ENCODE measurements at regions not wholly inside any gene's neighbourhood (a gene's known extent, or its start where the extent isn't known, plus 50 kb on each side); places are given as distances from the start of the nearest gene placed in this dataset.
"Not testable (repeated sequence)": the region's sequence is repeated elsewhere in the genome, so short reads cannot be mapped to it uniquely, and the experiment has no call there.

- no peak for DNase-seq
These were observed 650.7 kb upstream of the GRID2 start for GRCh38 chr4:91653067-91653466.

- DNase-seq = no peak
These were observed 622.7 kb upstream of the GRID2 start for GRCh38 chr4:91681091-91681490.

GRCh38 chr4:91681544-91681943, 622.2 kb upstream of the GRID2 start:
- no peak for DNase-seq

- no peak for DNase-seq
These were observed 618.8 kb upstream of the GRID2 start for GRCh38 chr4:91684955-91685354.

- DNase-seq = no peak
These were observed 615.4 kb upstream of the GRID2 start for GRCh38 chr4:91688413-91688812.

- not testable (repeated sequence) for DNase-seq
These were observed 604.1 kb upstream of the GRID2 start for GRCh38 chr4:91699691-91700090.

GRCh38 chr4:91729851-91730250, 573.9 kb upstream of the GRID2 start:
- no peak for DNase-seq

- DNase-seq = no peak
These were observed 569.1 kb upstream of the GRID2 start for GRCh38 chr4:91734682-91735081.

- DNase-seq = not testable (repeated sequence)
These were observed 564.9 kb upstream of the GRID2 start for GRCh38 chr4:91738831-91739230.

GRCh38 chr4:91746551-91746950, 557.2 kb upstream of the GRID2 start:
- DNase-seq = no peak

GRCh38 chr4:91751961-91752360, 551.8 kb upstream of the GRID2 start:
- DNase-seq = no peak

- DNase-seq = no peak
These were observed 549.0 kb upstream of the GRID2 start for GRCh38 chr4:91754716-91755115.

GRCh38 chr4:91758487-91758886, 545.3 kb upstream of the GRID2 start:
- no peak for DNase-seq

GRCh38 chr4:91764085-91764484, 539.7 kb upstream of the GRID2 start:
- DNase-seq = no peak

- no peak for DNase-seq
These were observed 533.9 kb upstream of the GRID2 start for GRCh38 chr4:91769912-91770311.

GRCh38 chr4:91791631-91792030, 512.1 kb upstream of the GRID2 start:
- not testable (repeated sequence) for DNase-seq

GRCh38 chr4:91795947-91796346, 507.8 kb upstream of the GRID2 start:
- DNase-seq = no peak

- no peak for DNase-seq
These were observed 491.4 kb upstream of the GRID2 start for GRCh38 chr4:91812319-91812718.

- no peak for DNase-seq
These were observed 479.0 kb upstream of the GRID2 start for GRCh38 chr4:91824773-91825172.

- no peak for DNase-seq
These were observed 477.6 kb upstream of the GRID2 start for GRCh38 chr4:91826186-91826585.

GRCh38 chr4:91827914-91828313, 475.9 kb upstream of the GRID2 start:
- DNase-seq = no peak

- DNase-seq = no peak
These were observed 474.2 kb upstream of the GRID2 start for GRCh38 chr4:91829531-91829930.

GRCh38 chr4:91830681-91831395, 472.9 kb upstream of the GRID2 start:
- DNase-seq = no peak

GRCh38 chr4:91837608-91838029, 466.1 kb upstream of the GRID2 start:
- DNase-seq = no peak

- no peak for DNase-seq
These were observed 465.4 kb upstream of the GRID2 start for GRCh38 chr4:91838181-91838861.

Measured in left hindlimb (tissue), 1 donor.